Choroid plexus epithelial cell (primary cell): ENCODE measurements at regions not wholly inside any gene's neighbourhood (a gene's known extent, or its start where the extent isn't known, plus 50 kb on each side); places are given as distances from the start of the nearest gene placed in this dataset.

Source experiments
- DNase-seq: peaks from one replicate; pipeline ENCODE4 v3.0.0-alpha.2; 2010; ENCODE audit warnings: low read depth
- H3K4me3 ChIP-seq: 2 replicates; pipeline ENCODE4 v1.5.1; 2011; ENCODE audit warnings: low read depth, mild to moderate bottlenecking, control low read depth, low read length, moderate library complexity
- CTCF ChIP-seq: conservative IDR thresholded peaks from 2 replicates; pipeline ENCODE4 v1.5.1; 2011; ENCODE audit warnings: low read depth, mild to moderate bottlenecking, control low read depth, inconsistent platforms, low read length, moderate library complexity

- TF ChIP-seq CTCF = no peak
- peak; percentile 26 for DNase-seq
Observed at GRCh38 chr2:56671973-56672569, 488.3 kb downstream of the CCDC85A start.

DNA sequence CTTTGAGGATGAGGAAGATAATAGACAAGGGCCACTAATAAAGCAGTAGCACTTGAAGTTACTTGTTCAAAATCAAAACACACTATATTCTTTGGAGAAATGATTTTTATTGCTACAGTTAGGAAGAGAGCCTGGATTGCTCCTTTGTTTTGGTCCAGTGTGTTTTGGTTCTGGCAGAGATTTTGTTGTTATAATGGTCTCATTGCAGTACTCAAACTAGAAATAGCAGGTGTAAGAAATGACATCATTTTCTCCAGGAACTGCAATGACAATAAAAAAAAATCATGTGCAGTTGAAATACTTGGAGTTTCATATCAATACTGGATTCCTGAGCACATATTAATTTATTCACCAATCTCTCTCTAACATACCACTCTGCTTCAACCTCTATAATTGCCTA is 490.3 kb downstream of the CCDC85A start:
- TF ChIP-seq CTCF = no peak
- no peak overlapping the region for H3K4me3 ChIP-seq
- DNase-seq = no peak

More at GRCh38 chr2:56671973-56672569, 488.3 kb downstream of the CCDC85A start:
- no peak overlapping the region for H3K4me3 ChIP-seq

DNA sequence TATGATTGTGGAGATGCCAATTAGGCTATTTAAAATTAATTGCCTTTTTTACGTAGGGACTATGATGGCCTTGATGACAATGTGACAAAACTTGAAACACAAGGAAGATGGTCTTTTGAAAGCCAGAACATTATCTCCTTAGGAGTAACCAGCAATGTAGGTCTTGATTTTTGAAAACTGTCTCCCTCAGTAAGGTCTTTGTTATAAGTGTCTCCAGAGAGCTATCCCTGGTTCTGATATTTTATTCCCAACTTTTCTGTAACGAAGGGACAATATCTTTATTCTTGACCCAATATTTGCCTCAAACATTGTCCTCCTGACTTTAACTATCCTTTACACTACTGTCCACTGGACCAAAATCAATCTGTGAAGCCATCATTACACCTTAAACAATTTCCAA is 493.2 kb downstream of the CCDC85A start:
- no peak for DNase-seq
- TF ChIP-seq CTCF = no peak
- H3K4me3 ChIP-seq = no peak overlapping the region

DNA sequence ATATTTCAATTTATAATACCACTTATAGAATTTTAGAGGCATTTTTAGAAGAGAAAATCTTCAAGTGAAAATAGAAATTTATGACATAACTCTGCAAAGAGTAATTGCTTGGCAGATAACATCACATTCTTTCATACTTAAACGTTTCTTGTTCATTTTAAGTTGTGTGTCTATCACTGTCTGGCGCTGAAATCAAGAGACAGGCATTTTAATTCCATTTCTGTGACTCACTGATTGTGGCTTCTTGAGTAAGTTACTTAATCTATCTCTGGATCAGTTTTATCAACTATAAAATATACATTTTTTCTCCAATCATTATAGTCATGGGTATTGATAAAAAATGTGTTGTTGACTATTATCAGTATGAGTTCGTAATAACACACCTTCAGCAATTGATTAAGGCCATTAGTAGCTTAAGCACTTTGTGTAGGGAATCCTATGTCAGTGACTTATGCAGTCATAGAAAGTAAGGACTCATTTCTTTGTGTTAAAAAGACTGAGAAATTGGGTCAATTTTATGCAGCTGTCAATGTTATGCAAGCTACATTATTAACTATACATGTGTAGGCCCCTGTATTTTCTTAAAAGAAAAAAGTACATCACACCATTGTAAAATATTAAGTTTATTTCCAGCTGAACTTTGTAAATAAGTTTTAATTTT is 497.3 kb downstream of the CCDC85A start:
- peak; percentile 70 for DNase-seq

GRCh38 chr2:56681659-56682396 is 498.0 kb downstream of the CCDC85A start:
- peak; percentile 8 for DNase-seq
- H3K4me3 ChIP-seq = no peak overlapping the region
- no peak for TF ChIP-seq CTCF

More for the DNA sequence above, 497.3 kb downstream of the CCDC85A start:
- TF ChIP-seq CTCF = no peak
- H3K4me3 ChIP-seq = no peak overlapping the region

GRCh38 chr2:56682397-56682760 is 498.6 kb downstream of the CCDC85A start:
- peak; percentile 62 for DNase-seq
- no peak overlapping the region for H3K4me3 ChIP-seq
- TF ChIP-seq CTCF = no peak
